Fibroblast of lung (primary cell): ENCODE measurements at regions not wholly inside any gene's neighbourhood (a gene's known extent, or its start where the extent isn't known, plus 50 kb on each side); places are given as distances from the start of the nearest gene placed in this dataset.

Experiments
- EZH2 ChIP-seq: IDR thresholded peaks from 2 replicates; pipeline ENCODE4 v1.5.1; 2012; ENCODE audit warnings: low read length, control low read depth, mild to moderate bottlenecking; ENCODE audit errors: missing control alignments
- TF ChIP-seq, protein P1 (sequence below), 2 donors: IDR thresholded peaks in 1 of 2; conservative IDR thresholded peaks in 1 of 2; 1 replicate in 1 of 2; 2 replicates in 1 of 2; pipeline ENCODE4 v1.5.1; 2011 to 2012; ENCODE audit warnings: low read length in 2 of 2, control low read depth in 1 of 2, inconsistent platforms in 1 of 2, low read depth in 1 of 2, mild to moderate bottlenecking in 1 of 2

DNA sequence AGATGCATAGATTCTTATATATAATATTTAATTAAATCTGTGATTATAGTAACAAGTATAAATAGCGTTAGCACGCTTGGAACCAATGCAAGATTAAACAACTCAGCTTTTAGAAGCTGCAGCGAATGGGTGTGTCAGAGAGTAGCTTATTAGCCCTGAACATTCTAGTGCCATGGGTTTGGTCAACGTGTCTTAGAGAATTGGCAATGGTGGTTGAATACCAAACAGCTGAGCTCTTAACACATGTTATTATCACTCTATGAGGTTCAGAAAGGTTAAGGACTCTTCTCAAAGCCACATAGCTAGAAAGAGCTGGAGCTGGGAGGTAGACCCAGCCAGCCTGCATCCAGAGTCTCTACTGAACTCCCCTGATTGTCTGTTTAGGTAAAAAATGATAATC is 284.2 kb upstream of the CHD6 start:
- TF ChIP-seq, protein P1, sequence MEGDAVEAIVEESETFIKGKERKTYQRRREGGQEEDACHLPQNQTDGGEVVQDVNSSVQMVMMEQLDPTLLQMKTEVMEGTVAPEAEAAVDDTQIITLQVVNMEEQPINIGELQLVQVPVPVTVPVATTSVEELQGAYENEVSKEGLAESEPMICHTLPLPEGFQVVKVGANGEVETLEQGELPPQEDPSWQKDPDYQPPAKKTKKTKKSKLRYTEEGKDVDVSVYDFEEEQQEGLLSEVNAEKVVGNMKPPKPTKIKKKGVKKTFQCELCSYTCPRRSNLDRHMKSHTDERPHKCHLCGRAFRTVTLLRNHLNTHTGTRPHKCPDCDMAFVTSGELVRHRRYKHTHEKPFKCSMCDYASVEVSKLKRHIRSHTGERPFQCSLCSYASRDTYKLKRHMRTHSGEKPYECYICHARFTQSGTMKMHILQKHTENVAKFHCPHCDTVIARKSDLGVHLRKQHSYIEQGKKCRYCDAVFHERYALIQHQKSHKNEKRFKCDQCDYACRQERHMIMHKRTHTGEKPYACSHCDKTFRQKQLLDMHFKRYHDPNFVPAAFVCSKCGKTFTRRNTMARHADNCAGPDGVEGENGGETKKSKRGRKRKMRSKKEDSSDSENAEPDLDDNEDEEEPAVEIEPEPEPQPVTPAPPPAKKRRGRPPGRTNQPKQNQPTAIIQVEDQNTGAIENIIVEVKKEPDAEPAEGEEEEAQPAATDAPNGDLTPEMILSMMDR (conservative IDR thresholded peaks at IDR 0.05 in 1 of 2, IDR thresholded peaks at IDR 0.05 in 1 of 2; ENCODE audit: low read depth in 1 of 2, low read length in 2 of 2) = no peak
- no peak for TF ChIP-seq EZH2
